Bronchial epithelial cell (primary cell): ENCODE measurements at regions not wholly inside any gene's neighbourhood (a gene's known extent, or its start where the extent isn't known, plus 50 kb on each side); places are given as distances from the start of the nearest gene placed in this dataset.

Experiments
- DNase-seq: peaks from one replicate; pipeline ENCODE4 v3.0.0-alpha.2; 2010; ENCODE audit warnings: low read depth
- FAIRE-seq: peaks from 2 replicates; lab custom pipeline; 2011; peaks lifted over from hg19 to GRCh38; lab: Jason Lieb, UNC
- H3K27me3 ChIP-seq: 2 replicates; pipeline ENCODE4 v1.5.1; 2011; ENCODE audit warnings: low read length; ENCODE audit not compliant: control insufficient read depth, insufficient read depth
- H3K36me3 ChIP-seq: 2 replicates; pipeline ENCODE4 v1.5.1; 2011; ENCODE audit warnings: low read length; ENCODE audit not compliant: control insufficient read depth, insufficient read depth
- H3K4me3 ChIP-seq: 2 replicates; pipeline ENCODE4 v1.5.1; 2011; ENCODE audit warnings: mild to moderate bottlenecking, low read depth, low read length, control low read depth
- TF ChIP-seq, protein P1 (sequence below): IDR thresholded peaks from 2 replicates; pipeline ENCODE4 v1.5.1; 2011; ENCODE audit warnings: mild to moderate bottlenecking, moderate library complexity, low read length, control low read depth, inconsistent platforms; ENCODE audit not compliant: insufficient read depth, severe bottlenecking

DNA sequence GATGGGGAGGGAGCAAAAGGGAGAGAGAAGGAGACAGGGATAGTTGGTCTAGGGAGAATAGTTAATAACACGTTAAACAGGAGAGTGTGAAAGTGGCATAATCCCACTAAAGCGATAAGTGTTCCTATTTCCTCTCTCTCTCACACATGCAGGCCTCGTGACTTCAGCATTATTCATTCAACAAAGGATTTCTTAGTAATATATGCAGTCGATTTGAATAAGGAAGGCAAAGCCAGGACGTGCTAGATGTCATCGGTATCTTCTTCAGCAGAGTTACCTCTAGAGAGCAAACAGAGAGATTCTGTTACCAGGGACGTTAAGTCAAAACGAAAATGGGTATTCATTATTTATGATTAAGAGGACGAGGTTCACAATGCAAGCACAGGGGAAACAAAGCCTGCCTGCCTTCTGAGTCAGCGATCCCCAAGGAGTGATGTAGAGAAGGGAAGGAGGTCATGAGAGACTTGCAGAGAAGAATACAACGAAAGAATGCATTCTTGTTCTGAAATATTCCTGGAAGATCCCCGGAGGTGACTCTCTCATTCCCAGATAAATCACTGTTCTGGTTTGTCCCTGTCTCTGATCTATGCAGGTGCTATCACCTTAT lies 1048.4 kb downstream of the NLGN4X start:
- no peak for DNase-seq
- no peak for FAIRE-seq
- Histone ChIP-seq H3K4me3 (no peak overlapping the region), H3K36me3 (no peaks in the 10 kb centered on the region), H3K27me3 (no peaks in the 10 kb centered on the region)
- TF ChIP-seq, protein P1, sequence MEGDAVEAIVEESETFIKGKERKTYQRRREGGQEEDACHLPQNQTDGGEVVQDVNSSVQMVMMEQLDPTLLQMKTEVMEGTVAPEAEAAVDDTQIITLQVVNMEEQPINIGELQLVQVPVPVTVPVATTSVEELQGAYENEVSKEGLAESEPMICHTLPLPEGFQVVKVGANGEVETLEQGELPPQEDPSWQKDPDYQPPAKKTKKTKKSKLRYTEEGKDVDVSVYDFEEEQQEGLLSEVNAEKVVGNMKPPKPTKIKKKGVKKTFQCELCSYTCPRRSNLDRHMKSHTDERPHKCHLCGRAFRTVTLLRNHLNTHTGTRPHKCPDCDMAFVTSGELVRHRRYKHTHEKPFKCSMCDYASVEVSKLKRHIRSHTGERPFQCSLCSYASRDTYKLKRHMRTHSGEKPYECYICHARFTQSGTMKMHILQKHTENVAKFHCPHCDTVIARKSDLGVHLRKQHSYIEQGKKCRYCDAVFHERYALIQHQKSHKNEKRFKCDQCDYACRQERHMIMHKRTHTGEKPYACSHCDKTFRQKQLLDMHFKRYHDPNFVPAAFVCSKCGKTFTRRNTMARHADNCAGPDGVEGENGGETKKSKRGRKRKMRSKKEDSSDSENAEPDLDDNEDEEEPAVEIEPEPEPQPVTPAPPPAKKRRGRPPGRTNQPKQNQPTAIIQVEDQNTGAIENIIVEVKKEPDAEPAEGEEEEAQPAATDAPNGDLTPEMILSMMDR: no peak

DNA sequence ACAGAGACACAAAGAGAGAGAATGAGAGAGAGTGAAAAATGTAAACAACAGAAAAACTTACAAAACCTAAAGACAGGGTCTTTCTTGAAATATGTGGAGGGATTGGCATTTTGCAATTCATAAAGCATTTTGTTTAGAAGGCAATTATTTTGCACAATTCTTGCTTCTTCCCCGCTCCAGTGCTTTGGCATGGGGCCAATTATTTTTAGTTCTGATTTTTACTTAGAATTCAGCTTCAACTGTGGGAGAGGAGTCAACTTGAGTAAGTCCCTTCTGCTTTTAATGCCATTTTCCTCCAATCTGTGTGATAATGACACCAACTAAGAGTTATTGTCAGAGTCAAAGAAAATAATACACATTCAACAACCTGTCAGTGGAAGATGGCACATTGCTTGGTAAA lies 1051.9 kb downstream of the NLGN4X start:
- no peaks in the 10 kb centered on the region for H3K27me3 ChIP-seq
- no peak overlapping the region for H3K4me3 ChIP-seq
- H3K36me3 ChIP-seq: no peaks in the 10 kb centered on the region
- TF ChIP-seq, protein P1: no peak
- FAIRE-seq: no peak
- no peak for DNase-seq

DNA sequence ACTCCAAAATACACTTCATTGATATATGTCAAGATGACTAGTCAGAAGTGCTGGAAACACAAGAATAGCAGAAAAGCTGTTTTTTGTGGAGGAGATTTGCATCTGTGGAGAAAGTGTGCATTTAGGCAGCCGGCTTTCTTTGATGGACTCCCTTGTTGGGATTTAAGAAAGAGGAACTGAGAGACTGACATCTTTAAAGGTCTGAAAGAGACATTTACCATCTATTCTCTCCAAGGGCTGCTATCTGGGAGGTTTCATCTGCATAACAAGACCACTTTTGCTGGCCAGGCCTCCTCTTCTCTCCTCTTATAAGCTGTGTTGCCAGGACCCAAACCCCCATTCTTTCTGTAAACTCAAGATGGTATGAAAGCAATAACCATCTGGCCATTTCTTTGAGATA lies 1065.0 kb downstream of the NLGN4X start:
- Histone ChIP-seq H3K27me3 (no peaks in the 10 kb centered on the region), H3K36me3 (no peaks in the 10 kb centered on the region), H3K4me3 (no peak overlapping the region)
- DNase-seq (no peak), FAIRE-seq (no peak)
- TF ChIP-seq, protein P1: no peak

DNA sequence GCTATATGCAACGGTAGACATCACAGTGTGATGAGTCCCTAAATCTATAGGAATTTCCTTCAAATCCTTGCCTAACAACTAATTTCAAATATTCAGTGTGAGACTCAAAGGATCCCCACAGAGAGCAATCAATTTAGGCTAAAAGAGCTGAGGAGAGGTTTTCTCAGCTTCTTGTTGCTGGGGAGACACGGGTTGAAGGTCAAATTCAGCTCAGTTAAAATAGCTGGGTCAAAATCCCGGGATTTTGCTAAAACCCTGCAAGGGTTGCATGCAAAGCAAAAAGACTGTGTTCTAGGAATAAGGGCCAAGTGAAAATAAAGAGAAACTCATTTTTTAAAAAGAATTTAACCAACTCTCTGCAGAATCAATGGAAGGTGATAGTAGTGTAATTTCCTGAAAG lies 1073.4 kb downstream of the NLGN4X start:
- Histone ChIP-seq H3K27me3 (no peaks in the 10 kb centered on the region), H3K4me3 (no peak overlapping the region), H3K36me3 (no peaks in the 10 kb centered on the region)
- FAIRE-seq: no peak
- TF ChIP-seq, protein P1: no peak
- DNase-seq: no peak

DNA sequence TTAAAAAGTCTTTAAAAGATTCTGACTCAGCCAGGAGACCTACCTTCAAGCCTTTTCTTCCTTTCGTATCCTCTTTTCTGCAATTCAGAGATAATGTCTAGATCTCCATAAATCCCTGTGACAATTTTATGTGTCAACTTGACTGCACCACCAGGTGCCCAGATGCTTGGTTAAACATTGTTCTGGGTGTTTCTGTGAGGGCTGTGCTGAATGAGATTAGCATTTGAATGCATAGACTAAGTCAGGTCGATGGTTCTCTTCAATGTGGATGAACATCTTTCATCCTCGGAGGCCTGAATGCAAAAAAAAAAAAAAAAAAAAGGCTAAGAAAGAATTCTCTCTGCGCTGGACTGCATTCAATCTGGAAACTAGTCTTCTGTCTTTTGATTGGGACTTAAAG lies 1082.7 kb downstream of the NLGN4X start:
- DNase-seq: no peak
- FAIRE-seq: no peak
- H3K36me3 ChIP-seq: no peaks in the 10 kb centered on the region
- TF ChIP-seq, protein P1: no peak
- H3K4me3 ChIP-seq: no peak overlapping the region
- H3K27me3 ChIP-seq: no peaks in the 10 kb centered on the region

DNA sequence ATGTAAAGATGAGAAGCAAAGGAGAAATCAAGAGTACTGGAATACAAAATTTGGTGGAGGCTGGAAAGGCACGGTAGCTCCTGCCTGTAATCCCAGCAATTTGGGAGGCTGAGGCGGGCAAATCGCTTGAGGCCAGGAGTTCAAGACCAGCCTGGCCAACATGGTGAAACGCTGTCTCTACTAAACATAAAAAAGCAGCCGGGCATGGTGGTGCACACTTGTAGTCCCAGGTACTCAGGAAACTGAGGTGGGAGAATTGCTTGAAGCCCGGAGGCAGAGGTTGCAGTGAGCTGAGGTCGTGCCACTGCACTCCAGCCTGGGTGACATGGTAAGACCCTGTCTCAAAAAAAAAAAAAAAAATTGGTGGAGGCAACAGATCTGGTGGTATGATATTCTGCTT lies 1086.0 kb downstream of the NLGN4X start:
- no peak for FAIRE-seq
- TF ChIP-seq, protein P1: no peak
- no peak overlapping the region for H3K4me3 ChIP-seq

More for the DNA sequence above, 1086.0 kb downstream of the NLGN4X start:
- no peak for DNase-seq
- Histone ChIP-seq H3K27me3 (no peaks in the 10 kb centered on the region), H3K36me3 (no peaks in the 10 kb centered on the region)
